ENCODE measurements at regions not wholly inside any gene's neighbourhood (a gene's known extent, or its start where the extent isn't known, plus 50 kb on each side); places are given as distances from the start of the nearest gene placed in this dataset.
"Not testable (repeated sequence)": the region's sequence is repeated elsewhere in the genome, so short reads cannot be mapped to it uniquely, and the experiment has no call there.

DNA sequence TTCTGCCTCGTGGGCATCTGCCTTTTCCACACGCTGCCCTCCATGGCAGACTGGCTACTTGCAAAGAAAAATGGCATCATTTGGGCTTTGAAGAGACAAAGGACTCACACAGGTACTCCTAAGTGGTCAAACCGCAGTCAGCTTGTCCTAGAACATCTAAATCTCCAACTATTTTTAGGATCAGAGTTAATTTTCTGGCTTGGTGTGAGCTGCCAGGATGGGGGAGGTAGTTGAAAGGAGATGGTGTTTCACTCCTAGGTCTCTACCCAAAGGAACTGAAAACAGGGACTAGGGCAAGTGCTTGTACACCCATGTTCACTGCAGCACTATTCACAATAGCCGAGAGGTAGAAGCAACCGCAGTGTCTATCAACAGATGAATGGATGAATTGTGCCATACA, 107.9 kb upstream of the ATL2 start:
- H3K9me3 Mint-ChIP-seq (ENCODE audit: low read depth, unreplicated experiment): no peaks in the 10 kb centered on the region
- H3K27ac Mint-ChIP-seq (ENCODE audit: unreplicated experiment): no peak overlapping the region
- no peak for DNase-seq
- no peak overlapping the region for H3K4me3 Mint-ChIP-seq (ENCODE audit: low read depth, unreplicated experiment)
- no peaks in the 10 kb centered on the region for H3K4me1 Mint-ChIP-seq (ENCODE audit: low read depth, unreplicated experiment)
- no TSS peak for BruUV-seq (replicated peaks)
- TF ChIP-seq, protein P1, sequence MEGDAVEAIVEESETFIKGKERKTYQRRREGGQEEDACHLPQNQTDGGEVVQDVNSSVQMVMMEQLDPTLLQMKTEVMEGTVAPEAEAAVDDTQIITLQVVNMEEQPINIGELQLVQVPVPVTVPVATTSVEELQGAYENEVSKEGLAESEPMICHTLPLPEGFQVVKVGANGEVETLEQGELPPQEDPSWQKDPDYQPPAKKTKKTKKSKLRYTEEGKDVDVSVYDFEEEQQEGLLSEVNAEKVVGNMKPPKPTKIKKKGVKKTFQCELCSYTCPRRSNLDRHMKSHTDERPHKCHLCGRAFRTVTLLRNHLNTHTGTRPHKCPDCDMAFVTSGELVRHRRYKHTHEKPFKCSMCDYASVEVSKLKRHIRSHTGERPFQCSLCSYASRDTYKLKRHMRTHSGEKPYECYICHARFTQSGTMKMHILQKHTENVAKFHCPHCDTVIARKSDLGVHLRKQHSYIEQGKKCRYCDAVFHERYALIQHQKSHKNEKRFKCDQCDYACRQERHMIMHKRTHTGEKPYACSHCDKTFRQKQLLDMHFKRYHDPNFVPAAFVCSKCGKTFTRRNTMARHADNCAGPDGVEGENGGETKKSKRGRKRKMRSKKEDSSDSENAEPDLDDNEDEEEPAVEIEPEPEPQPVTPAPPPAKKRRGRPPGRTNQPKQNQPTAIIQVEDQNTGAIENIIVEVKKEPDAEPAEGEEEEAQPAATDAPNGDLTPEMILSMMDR (IDR thresholded peaks at IDR 0.05; ENCODE audit: unreplicated experiment): no peak
- intact Hi-C loops (cut with micrococcal nuclease; ENCODE audit: unreplicated experiment): no loop called here
- H3K27me3 Mint-ChIP-seq (ENCODE audit: unreplicated experiment): no peaks in the 10 kb centered on the region
- H3K36me3 Mint-ChIP-seq (ENCODE audit: insufficient read depth, unreplicated experiment): peaks cover 7% of the 10 kb centered on the region
- CTCF ChIA-PET: no interaction called here

DNA sequence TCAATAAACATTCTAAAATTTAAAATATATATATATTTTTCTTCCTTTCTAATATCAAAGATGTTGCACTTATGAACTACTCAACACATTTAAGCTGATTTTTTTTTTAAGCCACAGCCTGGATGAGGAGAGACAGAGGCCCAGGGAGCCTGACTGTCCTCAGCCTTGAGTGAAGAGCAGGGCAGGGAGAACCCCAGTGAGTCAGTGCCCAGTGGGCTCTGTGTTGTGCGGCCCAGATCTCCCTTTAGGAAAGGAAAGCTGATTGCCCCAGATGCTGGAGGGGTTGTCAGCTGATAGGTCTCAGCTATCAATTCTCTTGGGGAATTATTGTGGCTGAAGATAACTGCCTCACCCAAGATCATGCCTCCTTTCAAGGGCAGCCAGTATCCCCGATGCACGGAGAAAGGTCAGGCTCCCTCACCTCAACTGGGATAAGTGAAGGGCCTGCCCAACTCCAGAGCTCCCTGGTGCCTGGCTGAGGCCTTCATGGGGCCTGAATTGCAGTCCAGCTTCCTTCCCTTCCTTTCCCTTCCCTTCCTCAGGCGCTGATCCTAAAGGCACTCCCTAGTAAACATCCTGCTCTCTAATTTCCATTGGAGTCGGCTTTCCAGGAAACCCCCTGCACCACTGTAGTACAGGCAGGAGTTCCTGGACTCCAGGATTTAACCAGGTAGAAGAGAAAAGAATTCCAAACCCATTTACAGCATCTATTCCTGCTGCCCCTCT, 106.9 kb upstream of the ATL2 start:
- TF ChIP-seq, protein P1 (IDR thresholded peaks at IDR 0.05; ENCODE audit: unreplicated experiment): no peak
- no TSS peak for BruUV-seq (replicated peaks)
- DNase-seq: no peak
- H3K9me3 Mint-ChIP-seq (ENCODE audit: low read depth, unreplicated experiment): no peaks in the 10 kb centered on the region
- H3K27me3 Mint-ChIP-seq (ENCODE audit: unreplicated experiment): no peaks in the 10 kb centered on the region
- peaks cover 7% of the 10 kb centered on the region for H3K36me3 Mint-ChIP-seq (ENCODE audit: insufficient read depth, unreplicated experiment)
- intact Hi-C loops (cut with micrococcal nuclease; ENCODE audit: unreplicated experiment): no loop called here
- H3K4me1 Mint-ChIP-seq (ENCODE audit: low read depth, unreplicated experiment): no peaks in the 10 kb centered on the region
- CTCF ChIA-PET: interaction anchor here (0.6 to 0.7 kb wide), 2 partner anchors 9 to 75 kb away, joined by 3 to 7 read pairs; no protein-coding TSS in a partner anchor
- H3K27ac Mint-ChIP-seq (ENCODE audit: unreplicated experiment): no peak overlapping the region
- H3K4me3 Mint-ChIP-seq (ENCODE audit: low read depth, unreplicated experiment): no peak overlapping the region

DNA sequence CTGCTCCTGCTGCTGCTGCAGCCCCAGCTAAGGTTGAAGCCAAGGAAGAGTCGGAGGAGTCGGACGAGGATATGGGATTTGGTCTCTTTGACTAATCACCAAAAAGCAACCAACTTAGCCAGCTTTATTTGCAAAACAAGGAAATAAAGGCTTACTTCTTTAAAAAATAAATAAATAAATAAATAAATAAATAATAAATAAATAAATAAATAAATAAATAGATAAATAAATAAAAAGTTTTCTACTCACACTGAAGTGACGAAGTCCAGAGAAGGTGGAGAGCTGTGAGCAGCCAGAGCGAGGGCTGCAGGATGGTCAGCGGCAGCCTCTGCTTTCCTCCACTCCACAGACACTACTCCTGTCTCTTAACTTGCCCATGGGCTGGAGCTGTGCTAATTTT, 105.6 kb upstream of the ATL2 start:
- H3K36me3 Mint-ChIP-seq (ENCODE audit: insufficient read depth, unreplicated experiment); CTCF ChIA-PET; BruUV-seq (replicated peaks); DNase-seq; H3K4me3 Mint-ChIP-seq (ENCODE audit: low read depth, unreplicated experiment); H3K9me3 Mint-ChIP-seq (ENCODE audit: low read depth, unreplicated experiment); H3K4me1 Mint-ChIP-seq (ENCODE audit: low read depth, unreplicated experiment); H3K27ac Mint-ChIP-seq (ENCODE audit: unreplicated experiment); intact Hi-C loops (cut with micrococcal nuclease; ENCODE audit: unreplicated experiment); H3K27me3 Mint-ChIP-seq (ENCODE audit: unreplicated experiment): not testable (repeated sequence)

DNA sequence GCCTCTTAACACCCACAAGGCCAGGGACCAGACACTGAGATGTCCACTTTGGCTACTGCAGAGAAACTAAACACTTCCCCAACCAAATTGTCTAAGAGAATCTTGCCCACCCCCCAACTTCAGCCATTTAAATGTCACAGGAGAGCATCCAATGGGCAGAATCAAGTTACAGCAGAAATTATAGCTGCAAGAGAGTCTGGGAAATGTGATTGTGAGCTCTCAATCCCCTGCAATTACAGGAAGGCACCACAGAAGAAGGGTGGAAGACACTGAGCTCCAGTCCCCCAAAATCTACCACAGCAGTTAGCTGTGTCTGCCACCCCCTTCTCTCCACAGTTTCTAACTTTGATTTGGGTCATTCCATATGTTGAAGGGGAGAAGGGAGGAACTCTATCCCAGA, 103.5 kb upstream of the ATL2 start:
- Mint-ChIP-seq H3K27me3 (ENCODE audit: unreplicated experiment) (no peaks in the 10 kb centered on the region), H3K4me1 (ENCODE audit: low read depth, unreplicated experiment) (peaks cover 4% of the 10 kb centered on the region), H3K27ac (ENCODE audit: unreplicated experiment) (no peak overlapping the region), H3K4me3 (ENCODE audit: low read depth, unreplicated experiment) (no peak overlapping the region), H3K36me3 (ENCODE audit: insufficient read depth, unreplicated experiment) (peaks cover 7% of the 10 kb centered on the region), H3K9me3 (ENCODE audit: low read depth, unreplicated experiment) (no peaks in the 10 kb centered on the region)
- DNase-seq: no peak
- CTCF ChIA-PET: no interaction called here
- intact Hi-C loops (cut with micrococcal nuclease; ENCODE audit: unreplicated experiment): no loop called here
- TF ChIP-seq, protein P1 (IDR thresholded peaks at IDR 0.05; ENCODE audit: unreplicated experiment): no peak
- BruUV-seq (replicated peaks): no TSS peak

DNA sequence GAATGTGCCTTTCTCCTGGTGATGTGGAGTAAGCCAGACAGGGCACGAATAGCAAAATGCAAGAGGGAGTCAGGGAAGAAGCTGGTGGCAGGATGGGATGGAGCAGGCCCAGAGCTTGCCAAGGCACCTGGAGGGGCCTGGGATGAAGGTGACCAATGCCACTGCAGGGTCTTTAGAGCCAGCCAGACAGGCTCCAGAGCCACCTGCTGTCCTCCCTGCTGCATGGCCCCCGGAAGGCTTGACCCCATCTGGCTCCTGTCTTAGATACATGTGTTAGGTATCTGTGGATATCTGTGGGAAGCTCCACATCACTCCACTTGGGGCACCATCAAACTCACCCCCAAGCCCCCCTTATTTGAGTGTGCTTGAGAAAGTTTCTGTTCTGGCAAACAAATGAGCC, 99.9 kb upstream of the ATL2 start:
- no TSS peak for BruUV-seq (replicated peaks)
- Mint-ChIP-seq H3K4me3 (ENCODE audit: low read depth, unreplicated experiment) (no peak overlapping the region), H3K9me3 (ENCODE audit: low read depth, unreplicated experiment) (no peaks in the 10 kb centered on the region), H3K36me3 (ENCODE audit: insufficient read depth, unreplicated experiment) (peaks cover 7% of the 10 kb centered on the region), H3K4me1 (ENCODE audit: low read depth, unreplicated experiment) (peaks cover 25% of the 10 kb centered on the region), H3K27ac (ENCODE audit: unreplicated experiment) (no peak overlapping the region), H3K27me3 (ENCODE audit: unreplicated experiment) (no peaks in the 10 kb centered on the region)
- intact Hi-C loops (cut with micrococcal nuclease; ENCODE audit: unreplicated experiment): no loop called here
- TF ChIP-seq, protein P1 (IDR thresholded peaks at IDR 0.05; ENCODE audit: unreplicated experiment): no peak
- no peak for DNase-seq
- CTCF ChIA-PET: no interaction called here

Measured in Calu3 (cell line).